ENCODE measurements at regions not wholly inside any gene's neighbourhood (a gene's known extent, or its start where the extent isn't known, plus 50 kb on each side); places are given as distances from the start of the nearest gene placed in this dataset.
"Not testable (repeated sequence)": the region's sequence is repeated elsewhere in the genome, so short reads cannot be mapped to it uniquely, and the experiment has no call there.

- H3K4me3 ChIP-seq (ENCODE audit: low read depth, low read length) = no peak overlapping the region
- CTCF ChIA-PET = no interaction called here
- POLR2A ChIA-PET = no interaction called here
- H3K27ac ChIP-seq (ENCODE audit: extremely low read depth, low read depth, low read length) = no peak overlapping the region
- no peaks in the 10 kb centered on the region for H3K4me1 ChIP-seq (ENCODE audit: control insufficient read depth, insufficient read depth, low read length)
- TF ChIP-seq ZNF248 (tag by site-specific recombination; IDR thresholded peaks at IDR 0.05) = no peak
- TF ChIP-seq ZNF302 (tag by site-specific recombination; IDR thresholded peaks at IDR 0.05; ENCODE audit: low read depth) = no peak
- no peak for TF ChIP-seq ZBTB17 (tag by site-specific recombination; IDR thresholded peaks at IDR 0.05)
- TF ChIP-seq GFI1B (tag by site-specific recombination; IDR thresholded peaks at IDR 0.05) = no peak
- no peak for TF ChIP-seq ZNF214 (tag by site-specific recombination; IDR thresholded peaks at IDR 0.05; ENCODE audit: borderline replicate concordance)
- TF ChIP-seq ZNF324 (tag by site-specific recombination; IDR thresholded peaks at IDR 0.05) = no peak
- TF ChIP-seq ZEB2 (tag by site-specific recombination; IDR thresholded peaks at IDR 0.05) = no peak
- no peak for TF ChIP-seq REPIN1 (tag by site-specific recombination; IDR thresholded peaks at IDR 0.05; ENCODE audit: low read depth)
- no peak for TF ChIP-seq ZNF629 (tag by site-specific recombination; IDR thresholded peaks at IDR 0.05)
- no peak for TF ChIP-seq ZNF311 (tag by site-specific recombination; IDR thresholded peaks at IDR 0.05; ENCODE audit: borderline replicate concordance)
- no peak for TF ChIP-seq ZNF623 (tag by site-specific recombination; IDR thresholded peaks at IDR 0.05)
- TF ChIP-seq SP7 (tag by site-specific recombination; IDR thresholded peaks at IDR 0.05) = no peak
- no peak for TF ChIP-seq ZNF501 (tag by site-specific recombination; IDR thresholded peaks at IDR 0.05)
- TF ChIP-seq BCL11A (tag by site-specific recombination; IDR thresholded peaks at IDR 0.05; ENCODE audit: low read depth) = no peak
- no peaks in the 10 kb centered on the region for H3K9me3 ChIP-seq (ENCODE audit: control insufficient read depth, insufficient read depth, low read depth, low read length)
- H3K36me3 ChIP-seq (ENCODE audit: control insufficient read depth in 2 of 2, insufficient read depth in 1 of 2, low read length in 2 of 2) = no peaks in the 10 kb centered on the region
Measured at GRCh38 chr14:83085136-83085535, 1551.5 kb upstream of the SEL1L start.

- ChIA-PET POLR2A (no interaction called here), CTCF (no interaction called here)
- Histone ChIP-seq H3K27ac (ENCODE audit: extremely low read depth, low read depth, low read length) (no peak overlapping the region), H3K9me3 (ENCODE audit: control insufficient read depth, insufficient read depth, low read depth, low read length) (no peaks in the 10 kb centered on the region), H3K36me3 (ENCODE audit: control insufficient read depth in 2 of 2, insufficient read depth in 1 of 2, low read length in 2 of 2) (no peaks in the 10 kb centered on the region), H3K4me3 (ENCODE audit: low read depth, low read length) (no peak overlapping the region), H3K4me1 (ENCODE audit: control insufficient read depth, insufficient read depth, low read length) (no peaks in the 10 kb centered on the region)
- no peak for TF ChIP-seq PRDM2 (tag by site-specific recombination; IDR thresholded peaks at IDR 0.05; ENCODE audit: borderline replicate concordance)
- no peak for TF ChIP-seq ZNF624 (tag by site-specific recombination; IDR thresholded peaks at IDR 0.05)
- TF ChIP-seq ZNF521 (tag by site-specific recombination; IDR thresholded peaks at IDR 0.05) = no peak
- no peak for TF ChIP-seq ZNF140 (tag by site-specific recombination; IDR thresholded peaks at IDR 0.05)
- no peak for TF ChIP-seq BCL11A (tag by site-specific recombination; IDR thresholded peaks at IDR 0.05; ENCODE audit: low read depth)
Measured at GRCh38 chr14:83085725-83086124, 1552.1 kb upstream of the SEL1L start.

- POLR2A ChIA-PET; CTCF ChIA-PET; H3K9me3 ChIP-seq (ENCODE audit: control insufficient read depth, insufficient read depth, low read depth, low read length): not testable (repeated sequence)
Measured at GRCh38 chr14:83091991-83092956, 1558.6 kb upstream of the SEL1L start.

More at GRCh38 chr14:83091991-83092956, 1558.6 kb upstream of the SEL1L start:
- H3K4me3 ChIP-seq (ENCODE audit: low read depth, low read length); H3K36me3 ChIP-seq (ENCODE audit: control insufficient read depth in 2 of 2, insufficient read depth in 1 of 2, low read length in 2 of 2); H3K27ac ChIP-seq (ENCODE audit: extremely low read depth, low read depth, low read length); H3K4me1 ChIP-seq (ENCODE audit: control insufficient read depth, insufficient read depth, low read length): not testable (repeated sequence)
